NAMALWA (cell line): ENCODE measurements at regions not wholly inside any gene's neighbourhood (a gene's known extent, or its start where the extent isn't known, plus 50 kb on each side); places are given as distances from the start of the nearest gene placed in this dataset.

ENCODE experiments used
- DNase-seq: peaks from one replicate; pipeline ENCODE4 v3.0.0-alpha.2; 2015; ENCODE audit warnings: low spot score

GRCh38 chr7:72524037-72524436 lies 111.9 kb upstream of the CALN1 start:
- no peak for DNase-seq

- no peak for DNase-seq
Measured at GRCh38 chr7:72504061-72504706, 92.0 kb upstream of the CALN1 start.

- DNase-seq = no peak
Measured at GRCh38 chr7:72503644-72504043, 91.5 kb upstream of the CALN1 start.

GRCh38 chr7:72494807-72495206 lies 82.7 kb upstream of the CALN1 start:
- no peak for DNase-seq

GRCh38 chr7:72493850-72494661 lies 81.9 kb upstream of the CALN1 start:
- DNase-seq = peak; percentile 81

- no peak for DNase-seq
Measured at GRCh38 chr7:72492461-72493065, 80.4 kb upstream of the CALN1 start.

- DNase-seq = no peak
Measured at GRCh38 chr7:72490301-72490700, 78.2 kb upstream of the CALN1 start.

- no peak for DNase-seq
Measured at GRCh38 chr7:72481934-72482333, 69.8 kb upstream of the CALN1 start.

GRCh38 chr7:72476608-72477305 lies 64.6 kb upstream of the CALN1 start:
- DNase-seq = no peak

- DNase-seq = no peak
Measured at GRCh38 chr7:72467237-72467636, 55.1 kb upstream of the CALN1 start.

GRCh38 chr7:72466797-72467196 lies 54.7 kb upstream of the CALN1 start:
- DNase-seq = no peak

GRCh38 chr7:72465521-72465920 lies 53.4 kb upstream of the CALN1 start:
- no peak for DNase-seq

GRCh38 chr7:72462311-72462710 lies 50.2 kb upstream of the CALN1 start:
- no peak for DNase-seq
